ENCODE measurements at regions not wholly inside any gene's neighbourhood (a gene's known extent, or its start where the extent isn't known, plus 50 kb on each side); places are given as distances from the start of the nearest gene placed in this dataset.

GRCh38 chr3:176879710-176880109, 317.6 kb downstream of the TBL1XR1 start:
- no peak for TF ChIP-seq CTCF (IDR thresholded peaks at IDR 0.05; ENCODE audit: insufficient read depth, missing control alignments)
- DNase-seq (ENCODE audit: insufficient read length, low spot score) (no peak), FAIRE-seq (no peak)

- FAIRE-seq (no peak), DNase-seq (ENCODE audit: insufficient read length, low spot score) (no peak)
- no peak for TF ChIP-seq CTCF (IDR thresholded peaks at IDR 0.05; ENCODE audit: insufficient read depth, missing control alignments)
Measured at GRCh38 chr3:176873261-176873660, 324.0 kb downstream of the TBL1XR1 start.

GRCh38 chr3:176872771-176873209, 324.5 kb downstream of the TBL1XR1 start:
- peak; percentile 64 for TF ChIP-seq CTCF (IDR thresholded peaks at IDR 0.05; ENCODE audit: insufficient read depth, missing control alignments)
- FAIRE-seq (no peak), DNase-seq (ENCODE audit: insufficient read length, low spot score) (no peak)

GRCh38 chr3:176870451-176870850, 326.8 kb downstream of the TBL1XR1 start:
- no peak for TF ChIP-seq CTCF (IDR thresholded peaks at IDR 0.05; ENCODE audit: insufficient read depth, missing control alignments)
- DNase-seq (ENCODE audit: insufficient read length, low spot score) (no peak), FAIRE-seq (no peak)

- no peak for DNase-seq (ENCODE audit: insufficient read length, low spot score)
- FAIRE-seq: no peak
Measured at GRCh38 chr3:176867681-176868663, 329.3 kb downstream of the TBL1XR1 start.

GRCh38 chr3:176861137-176861536, 336.1 kb downstream of the TBL1XR1 start:
- no peak for DNase-seq (ENCODE audit: insufficient read length, low spot score)
- TF ChIP-seq CTCF (IDR thresholded peaks at IDR 0.05; ENCODE audit: insufficient read depth, missing control alignments): no peak
- FAIRE-seq: no peak

More at GRCh38 chr3:176867681-176868663, 329.3 kb downstream of the TBL1XR1 start:
- TF ChIP-seq CTCF (IDR thresholded peaks at IDR 0.05; ENCODE audit: insufficient read depth, missing control alignments): no peak

GRCh38 chr3:176856721-176857120, 340.6 kb downstream of the TBL1XR1 start:
- FAIRE-seq: no peak
- TF ChIP-seq CTCF (IDR thresholded peaks at IDR 0.05; ENCODE audit: insufficient read depth, missing control alignments): no peak

More at GRCh38 chr3:176856721-176857120, 340.6 kb downstream of the TBL1XR1 start:
- DNase-seq (ENCODE audit: insufficient read length, low spot score): no peak

Measured in D721Med (cell line).